ENCODE measurements at regions not wholly inside any gene's neighbourhood (a gene's known extent, or its start where the extent isn't known, plus 50 kb on each side); places are given as distances from the start of the nearest gene placed in this dataset.

GRCh38 chr13:84931264-84931663 is 868.0 kb downstream of the SLITRK6 start:
- CTCF ChIA-PET = no interaction called here

DNA sequence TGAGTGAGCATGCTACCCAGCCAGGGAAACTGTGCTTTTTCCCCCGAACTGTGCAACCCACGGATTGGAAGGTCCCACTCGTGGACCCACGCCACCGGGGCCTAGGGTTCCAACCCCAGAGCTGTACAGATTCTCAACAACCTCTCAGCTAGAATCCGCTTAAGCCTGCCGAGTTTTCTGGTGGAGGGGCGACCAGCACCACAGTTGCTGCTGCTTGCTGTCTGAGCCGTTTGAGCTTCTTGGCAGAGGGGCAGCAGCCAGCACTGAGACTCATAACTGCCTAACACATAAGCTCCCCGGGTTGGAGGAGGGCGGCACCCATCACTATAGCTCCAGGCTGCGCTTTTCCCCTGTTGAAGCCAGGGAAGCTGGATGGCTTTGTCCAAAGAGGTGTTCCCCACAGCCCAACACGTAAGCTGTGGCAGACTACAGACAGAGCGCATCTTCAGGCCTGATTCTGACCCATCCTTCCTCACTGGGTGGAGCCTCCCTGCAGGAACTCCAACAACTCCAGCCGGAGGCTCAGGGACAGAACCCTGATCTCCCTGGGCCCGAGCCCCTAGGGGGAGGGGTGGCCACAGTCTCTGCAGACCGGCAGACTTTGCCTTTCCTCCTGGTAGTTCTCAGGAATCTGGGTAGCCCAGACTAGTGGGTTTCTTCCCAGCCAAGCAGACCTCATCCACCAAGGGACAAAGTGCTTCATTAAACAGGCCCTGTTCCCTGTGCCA is 871.6 kb downstream of the SLITRK6 start:
- ATAC-seq (ENCODE audit: low read depth) (no peak), DNase-seq (no peak)
- intact Hi-C loops (cut with micrococcal nuclease) = no loop called here
- no peak overlapping the region for H3K27ac Mint-ChIP-seq
- no peaks in the 10 kb centered on the region for H3K27me3 Mint-ChIP-seq
- POLR2A ChIA-PET = no interaction called here
- H3K36me3 Mint-ChIP-seq (ENCODE audit: low read depth) = no peaks in the 10 kb centered on the region
- TF ChIP-seq CTCF (IDR thresholded peaks at IDR 0.05) = no peak
- CTCF ChIA-PET = no interaction called here
- peaks cover 5% of the 10 kb centered on the region for H3K9me3 Mint-ChIP-seq
- no peak overlapping the region for H3K4me3 Mint-ChIP-seq
- no peaks in the 10 kb centered on the region for H3K4me1 Mint-ChIP-seq

More at GRCh38 chr13:84931264-84931663, 868.0 kb downstream of the SLITRK6 start:
- no peak for TF ChIP-seq CTCF (IDR thresholded peaks at IDR 0.05)
- Mint-ChIP-seq H3K9me3 (peaks cover 5% of the 10 kb centered on the region), H3K4me1 (no peaks in the 10 kb centered on the region), H3K27ac (no peak overlapping the region), H3K36me3 (ENCODE audit: low read depth) (no peaks in the 10 kb centered on the region), H3K4me3 (no peak overlapping the region), H3K27me3 (no peaks in the 10 kb centered on the region)
- POLR2A ChIA-PET = no interaction called here
- DNase-seq (no peak), ATAC-seq (ENCODE audit: low read depth) (no peak)
- intact Hi-C loops (cut with micrococcal nuclease) = no loop called here

DNA sequence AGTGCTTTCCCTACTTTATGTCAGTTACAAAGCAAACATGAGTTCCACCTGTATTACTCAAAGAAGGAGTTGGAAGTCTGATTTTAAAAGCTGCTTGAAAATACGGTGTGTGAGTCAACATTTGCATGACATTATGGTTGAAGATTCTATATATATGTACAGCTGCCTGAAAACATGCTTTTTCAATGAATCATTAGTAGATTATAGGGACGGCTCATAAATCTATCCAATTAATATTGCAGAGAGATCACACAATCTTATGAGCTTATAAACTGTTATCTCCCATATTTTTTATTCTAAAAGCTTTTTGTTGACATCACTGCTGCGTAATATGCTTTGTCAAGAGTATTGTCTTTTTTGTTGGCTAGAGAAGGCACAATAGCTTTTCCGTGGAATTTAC is 873.8 kb downstream of the SLITRK6 start:
- Mint-ChIP-seq H3K36me3 (ENCODE audit: low read depth) (no peaks in the 10 kb centered on the region), H3K27ac (no peak overlapping the region), H3K4me1 (no peaks in the 10 kb centered on the region), H3K4me3 (no peak overlapping the region), H3K9me3 (peaks cover 5% of the 10 kb centered on the region), H3K27me3 (no peaks in the 10 kb centered on the region)
- TF ChIP-seq CTCF (IDR thresholded peaks at IDR 0.05) = no peak
- POLR2A ChIA-PET = no interaction called here
- DNase-seq (no peak), ATAC-seq (ENCODE audit: low read depth) (no peak)
- CTCF ChIA-PET = no interaction called here
- intact Hi-C loops (cut with micrococcal nuclease) = no loop called here

GRCh38 chr13:84923831-84924230 is 875.4 kb downstream of the SLITRK6 start:
- ATAC-seq (ENCODE audit: low read depth) = no peak
- Mint-ChIP-seq H3K9me3 (peaks cover 5% of the 10 kb centered on the region), H3K36me3 (ENCODE audit: low read depth) (no peaks in the 10 kb centered on the region), H3K27me3 (no peaks in the 10 kb centered on the region), H3K4me1 (no peaks in the 10 kb centered on the region), H3K4me3 (no peak overlapping the region), H3K27ac (no peak overlapping the region)
- DNase-seq = no peak
- ChIA-PET CTCF (no interaction called here), POLR2A (no interaction called here)
- no peak for TF ChIP-seq CTCF (IDR thresholded peaks at IDR 0.05)
- intact Hi-C loops (cut with micrococcal nuclease) = no loop called here

DNA sequence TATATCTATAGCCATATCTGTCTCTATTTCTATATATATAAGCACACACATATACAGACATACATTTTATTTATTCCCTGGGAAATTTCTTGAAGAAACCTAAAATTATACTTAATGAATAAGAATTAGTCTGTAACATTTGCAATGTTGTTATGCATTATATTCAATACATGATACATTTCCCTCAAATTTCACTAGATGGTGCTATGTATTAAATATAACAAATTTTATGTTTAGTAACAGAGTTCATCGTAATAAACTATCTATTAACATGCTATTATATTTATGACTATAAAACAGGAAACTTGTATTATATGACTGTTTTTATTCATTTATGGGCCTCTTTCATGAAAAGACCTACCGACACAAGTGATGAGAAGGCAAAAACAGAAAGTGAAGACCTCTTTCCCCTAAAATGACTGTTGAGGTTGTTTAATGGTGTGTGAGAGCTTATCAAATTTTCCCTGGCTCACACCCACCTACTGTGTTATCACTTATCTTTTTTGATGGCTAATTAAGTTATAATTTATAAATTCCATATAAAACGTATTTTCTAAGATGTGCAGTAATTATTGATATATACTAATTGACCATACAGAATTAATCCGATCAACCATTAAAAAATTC is 881.9 kb downstream of the SLITRK6 start:
- TF ChIP-seq CTCF (IDR thresholded peaks at IDR 0.05) = no peak
- no peak overlapping the region for H3K27ac Mint-ChIP-seq
- ChIA-PET CTCF (no interaction called here), POLR2A (no interaction called here)
- H3K9me3 Mint-ChIP-seq = no peaks in the 10 kb centered on the region
- no peak for ATAC-seq (ENCODE audit: low read depth)
- no peaks in the 10 kb centered on the region for H3K27me3 Mint-ChIP-seq
- intact Hi-C loops (cut with micrococcal nuclease) = loop anchor here (5.0 kb wide), 1 partner anchor 890 kb away; no protein-coding TSS in a partner anchor
- H3K4me1 Mint-ChIP-seq = no peaks in the 10 kb centered on the region
- DNase-seq = no peak
- no peak overlapping the region for H3K4me3 Mint-ChIP-seq
- H3K36me3 Mint-ChIP-seq (ENCODE audit: low read depth) = no peaks in the 10 kb centered on the region

Data from activated B cell treated with CpG ODN at 0.5 μM for 24 hours (primary cell).